SK-N-SH treated with all-trans-retinoic acid at 6 μM for 48 hours (cell line): ENCODE measurements at regions not wholly inside any gene's neighbourhood (a gene's known extent, or its start where the extent isn't known, plus 50 kb on each side); places are given as distances from the start of the nearest gene placed in this dataset.

Source experiments
- ATAC-seq: fragments of 200-7000 bp; cut with Tn5 transposase; 3 replicates; pipeline ENCODE4 v1.9.1; 2020; ENCODE audit warnings: mild to moderate bottlenecking, moderate library complexity
- CSDC2 ChIP-seq: fragments of 250-450 bp; sonication (Bioruptor Pico); IDR thresholded peaks from 2 replicates; pipeline ENCODE4 v1.5.0; 2020; ENCODE audit warnings: mild to moderate bottlenecking, moderate library complexity
- ESRRG ChIP-seq: fragments of 250-450 bp; sonication (Bioruptor Pico); IDR thresholded peaks from 2 replicates; pipeline ENCODE4 v1.6.1; 2021; ENCODE audit warnings: mild to moderate bottlenecking
- GLIS3 ChIP-seq: fragments of 250-450 bp; sonication (Bioruptor Pico); IDR thresholded peaks from 2 replicates; pipeline ENCODE4 v1.5.0; 2020; ENCODE audit warnings: mild to moderate bottlenecking, moderate library complexity
- ISL1 ChIP-seq: fragments of 250-450 bp; sonication (Bioruptor Pico); IDR thresholded peaks from 2 replicates; pipeline ENCODE4 v2.1.2; 2022; ENCODE audit warnings: mild to moderate bottlenecking, moderate library complexity
- OSR1 ChIP-seq: fragments of 250-450 bp; sonication (Bioruptor Pico); IDR thresholded peaks from 2 replicates; pipeline ENCODE4 v1.8.0; 2022; ENCODE audit warnings: moderate library complexity, mild to moderate bottlenecking, inconsistent platforms
- PPARA ChIP-seq: fragments of 250-450 bp; sonication (Bioruptor Pico); IDR thresholded peaks from 2 replicates; pipeline ENCODE4 v1.5.0; 2020; ENCODE audit warnings: mild to moderate bottlenecking, borderline replicate concordance
- RARB ChIP-seq: fragments of 250-450 bp; sonication (Bioruptor Pico); IDR thresholded peaks from 2 replicates; pipeline ENCODE4 v1.8.0; 2021; ENCODE audit warnings: mild to moderate bottlenecking, moderate library complexity
- TCF4 ChIP-seq: fragments of 250-450 bp; sonication (Bioruptor Pico); IDR thresholded peaks from 2 replicates; pipeline ENCODE4 v1.8.0; 2021; ENCODE audit warnings: mild to moderate bottlenecking, moderate library complexity, borderline replicate concordance
- TOX ChIP-seq: fragments of 250-450 bp; sonication (Bioruptor Pico); IDR thresholded peaks from 2 replicates; pipeline ENCODE4 v1.8.0; 2021; ENCODE audit warnings: mild to moderate bottlenecking, moderate library complexity, borderline replicate concordance
- ZC3H10 ChIP-seq: fragments of 250-450 bp; sonication (Bioruptor Pico); IDR thresholded peaks from 2 replicates; pipeline ENCODE4 v1.5.1; 2021; ENCODE audit warnings: mild to moderate bottlenecking, moderate library complexity
- ZFP3 ChIP-seq: fragments of 250-450 bp; sonication (Bioruptor Pico); IDR thresholded peaks from 2 replicates; pipeline ENCODE4 v1.5.0; 2020; ENCODE audit warnings: mild to moderate bottlenecking, moderate library complexity
- ZNF70 ChIP-seq: fragments of 450-650 bp; formaldehyde crosslinking; IDR thresholded peaks from 2 replicates; pipeline ENCODE4 v1.5.0; 2020; ENCODE audit warnings: mild to moderate bottlenecking, moderate library complexity
- TF ChIP-seq, protein P1 (sequence below): fragments of 250-450 bp; sonication (Bioruptor Pico); IDR thresholded peaks from 2 replicates; pipeline ENCODE4 v1.5.0; 2020; ENCODE audit warnings: mild to moderate bottlenecking, moderate library complexity
- TF ChIP-seq, protein P2 (sequence below): fragments of 250-450 bp; sonication (Bioruptor Pico); IDR thresholded peaks from 2 replicates; pipeline ENCODE4 v1.8.0; 2021; ENCODE audit warnings: low read depth, mild to moderate bottlenecking, moderate library complexity, borderline replicate concordance
- TF ChIP-seq, protein P3 (sequence below): fragments of 250-450 bp; sonication (Bioruptor Pico); IDR thresholded peaks from 2 replicates; pipeline ENCODE4 v1.8.0; 2020; ENCODE audit warnings: mild to moderate bottlenecking, moderate library complexity, borderline replicate concordance

DNA sequence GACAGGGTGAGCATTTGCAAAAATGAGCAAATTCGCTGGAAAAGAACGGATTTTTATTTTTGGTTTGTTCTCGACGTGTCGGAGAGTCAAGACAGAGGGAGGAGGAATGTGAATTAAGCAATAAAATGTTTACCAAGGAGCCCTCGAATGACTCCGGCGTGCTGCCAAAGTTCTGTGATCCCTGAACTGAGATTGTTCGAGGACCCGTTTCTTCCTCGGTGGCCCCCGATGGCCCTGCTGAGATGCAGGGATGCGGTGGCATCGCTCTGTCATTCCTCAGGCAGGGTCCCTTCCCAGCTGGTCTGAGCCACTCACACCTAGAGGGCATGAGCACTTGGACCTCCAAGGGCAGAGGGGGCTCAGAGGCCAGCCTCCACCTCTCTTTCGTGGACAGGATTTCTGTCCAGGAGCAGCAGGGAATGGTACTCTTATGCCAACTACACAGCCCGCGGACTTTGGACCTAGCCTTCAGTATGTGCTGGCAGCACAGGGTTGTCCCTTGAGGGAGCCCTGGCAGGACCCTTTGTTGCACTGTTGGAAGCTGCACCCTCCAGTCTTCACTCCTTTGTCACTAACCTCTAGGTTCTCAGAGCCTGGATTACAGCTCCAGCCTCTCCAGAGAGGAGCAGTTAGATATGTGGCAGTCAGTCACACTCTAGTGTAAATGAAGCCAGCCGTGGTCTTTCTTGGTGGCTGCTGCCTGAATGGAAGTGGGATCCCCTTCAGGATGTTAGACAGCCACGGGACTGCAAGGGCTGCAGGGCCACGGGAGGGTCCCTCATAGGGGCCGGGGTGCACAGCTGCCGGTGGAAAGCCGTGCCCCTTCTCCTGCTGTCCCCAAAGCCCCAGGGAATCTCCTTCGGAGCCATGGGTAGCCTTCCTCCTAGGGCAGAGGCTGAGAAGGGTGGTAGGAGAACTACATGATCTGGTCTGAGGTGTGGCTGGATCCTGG, 109.4 kb upstream of the ANO1 start:
- TF ChIP-seq OSR1 (CRISPR knock-in tag) (no peak), ISL1 (no peak), ZFP3 (CRISPR knock-in tag) (peak; percentile 63; the same call in 1 of the 2 replicates)

DNA sequence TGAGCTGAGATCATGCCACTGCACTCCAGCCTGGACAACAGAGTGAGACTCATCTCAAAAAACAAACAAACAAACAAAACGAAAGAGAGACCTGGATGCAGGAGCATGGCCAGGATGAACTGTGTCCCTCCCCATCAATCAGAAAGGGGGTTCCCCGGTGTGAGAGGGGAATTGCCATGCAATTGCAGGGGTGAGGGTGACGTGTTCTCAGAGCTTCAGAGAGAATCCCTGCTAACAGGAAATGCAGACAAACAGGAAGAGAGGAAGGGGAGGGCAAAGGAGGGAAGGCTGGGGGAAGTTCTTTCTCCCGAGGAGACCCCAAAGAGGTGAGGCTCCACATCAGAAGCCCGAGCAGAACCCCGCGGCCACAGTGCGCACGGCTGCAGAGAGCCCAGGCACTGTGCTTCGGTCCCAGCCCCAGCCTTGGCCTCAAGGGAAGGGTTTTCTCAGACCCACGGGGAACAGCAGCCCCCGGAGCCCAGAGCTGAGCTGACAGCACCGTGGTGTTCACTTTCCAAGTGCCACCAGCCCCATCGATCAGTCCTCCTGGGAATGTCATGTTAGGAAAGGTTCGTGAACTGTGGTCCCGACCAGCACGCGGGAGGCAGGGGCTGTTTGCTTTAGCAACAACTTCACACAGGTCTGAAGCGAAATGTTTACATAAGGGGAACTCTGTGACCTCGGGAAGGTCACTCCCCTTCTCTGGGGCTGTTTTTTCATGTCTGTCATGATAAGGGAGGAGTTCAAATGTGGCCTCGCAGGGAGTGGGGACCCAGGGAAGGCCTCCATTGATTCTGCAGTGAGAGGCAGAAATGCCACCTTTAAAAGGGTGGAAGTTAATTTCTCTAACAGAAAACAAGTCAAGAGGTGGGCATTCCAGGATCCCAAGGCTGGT, 108.0 kb upstream of the ANO1 start:
- TF ChIP-seq ESRRG (CRISPR knock-in tag), result no peak
- TF ChIP-seq TOX (CRISPR knock-in tag), result no peak
- TF ChIP-seq, protein P1, sequence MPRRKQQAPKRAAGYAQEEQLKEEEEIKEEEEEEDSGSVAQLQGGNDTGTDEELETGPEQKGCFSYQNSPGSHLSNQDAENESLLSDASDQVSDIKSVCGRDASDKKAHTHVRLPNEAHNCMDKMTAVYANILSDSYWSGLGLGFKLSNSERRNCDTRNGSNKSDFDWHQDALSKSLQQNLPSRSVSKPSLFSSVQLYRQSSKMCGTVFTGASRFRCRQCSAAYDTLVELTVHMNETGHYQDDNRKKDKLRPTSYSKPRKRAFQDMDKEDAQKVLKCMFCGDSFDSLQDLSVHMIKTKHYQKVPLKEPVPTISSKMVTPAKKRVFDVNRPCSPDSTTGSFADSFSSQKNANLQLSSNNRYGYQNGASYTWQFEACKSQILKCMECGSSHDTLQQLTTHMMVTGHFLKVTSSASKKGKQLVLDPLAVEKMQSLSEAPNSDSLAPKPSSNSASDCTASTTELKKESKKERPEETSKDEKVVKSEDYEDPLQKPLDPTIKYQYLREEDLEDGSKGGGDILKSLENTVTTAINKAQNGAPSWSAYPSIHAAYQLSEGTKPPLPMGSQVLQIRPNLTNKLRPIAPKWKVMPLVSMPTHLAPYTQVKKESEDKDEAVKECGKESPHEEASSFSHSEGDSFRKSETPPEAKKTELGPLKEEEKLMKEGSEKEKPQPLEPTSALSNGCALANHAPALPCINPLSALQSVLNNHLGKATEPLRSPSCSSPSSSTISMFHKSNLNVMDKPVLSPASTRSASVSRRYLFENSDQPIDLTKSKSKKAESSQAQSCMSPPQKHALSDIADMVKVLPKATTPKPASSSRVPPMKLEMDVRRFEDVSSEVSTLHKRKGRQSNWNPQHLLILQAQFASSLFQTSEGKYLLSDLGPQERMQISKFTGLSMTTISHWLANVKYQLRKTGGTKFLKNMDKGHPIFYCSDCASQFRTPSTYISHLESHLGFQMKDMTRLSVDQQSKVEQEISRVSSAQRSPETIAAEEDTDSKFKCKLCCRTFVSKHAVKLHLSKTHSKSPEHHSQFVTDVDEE (CRISPR knock-in tag), result no peak
- no peak for TF ChIP-seq OSR1 (CRISPR knock-in tag)
- no peak for TF ChIP-seq PPARA
- no peak for TF ChIP-seq TCF4
- TF ChIP-seq ISL1, result no peak
- TF ChIP-seq ZNF70 (CRISPR knock-in tag), result no peak
- TF ChIP-seq, protein P2, sequence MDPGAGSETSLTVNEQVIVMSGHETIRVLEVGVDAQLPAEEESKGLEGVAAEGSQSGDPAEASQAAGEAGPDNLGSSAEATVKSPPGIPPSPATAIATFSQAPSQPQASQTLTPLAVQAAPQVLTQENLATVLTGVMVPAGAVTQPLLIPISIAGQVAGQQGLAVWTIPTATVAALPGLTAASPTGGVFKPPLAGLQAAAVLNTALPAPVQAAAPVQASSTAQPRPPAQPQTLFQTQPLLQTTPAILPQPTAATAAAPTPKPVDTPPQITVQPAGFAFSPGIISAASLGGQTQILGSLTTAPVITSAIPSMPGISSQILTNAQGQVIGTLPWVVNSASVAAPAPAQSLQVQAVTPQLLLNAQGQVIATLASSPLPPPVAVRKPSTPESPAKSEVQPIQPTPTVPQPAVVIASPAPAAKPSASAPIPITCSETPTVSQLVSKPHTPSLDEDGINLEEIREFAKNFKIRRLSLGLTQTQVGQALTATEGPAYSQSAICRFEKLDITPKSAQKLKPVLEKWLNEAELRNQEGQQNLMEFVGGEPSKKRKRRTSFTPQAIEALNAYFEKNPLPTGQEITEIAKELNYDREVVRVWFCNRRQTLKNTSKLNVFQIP (CRISPR knock-in tag), result no peak
- no peak for TF ChIP-seq ZC3H10
- TF ChIP-seq RARB, result no peak
- TF ChIP-seq, all 23 proteins: peak for 0
- no peak for ATAC-seq

More for the DNA sequence above, 109.4 kb upstream of the ANO1 start:
- no peak for ATAC-seq

DNA sequence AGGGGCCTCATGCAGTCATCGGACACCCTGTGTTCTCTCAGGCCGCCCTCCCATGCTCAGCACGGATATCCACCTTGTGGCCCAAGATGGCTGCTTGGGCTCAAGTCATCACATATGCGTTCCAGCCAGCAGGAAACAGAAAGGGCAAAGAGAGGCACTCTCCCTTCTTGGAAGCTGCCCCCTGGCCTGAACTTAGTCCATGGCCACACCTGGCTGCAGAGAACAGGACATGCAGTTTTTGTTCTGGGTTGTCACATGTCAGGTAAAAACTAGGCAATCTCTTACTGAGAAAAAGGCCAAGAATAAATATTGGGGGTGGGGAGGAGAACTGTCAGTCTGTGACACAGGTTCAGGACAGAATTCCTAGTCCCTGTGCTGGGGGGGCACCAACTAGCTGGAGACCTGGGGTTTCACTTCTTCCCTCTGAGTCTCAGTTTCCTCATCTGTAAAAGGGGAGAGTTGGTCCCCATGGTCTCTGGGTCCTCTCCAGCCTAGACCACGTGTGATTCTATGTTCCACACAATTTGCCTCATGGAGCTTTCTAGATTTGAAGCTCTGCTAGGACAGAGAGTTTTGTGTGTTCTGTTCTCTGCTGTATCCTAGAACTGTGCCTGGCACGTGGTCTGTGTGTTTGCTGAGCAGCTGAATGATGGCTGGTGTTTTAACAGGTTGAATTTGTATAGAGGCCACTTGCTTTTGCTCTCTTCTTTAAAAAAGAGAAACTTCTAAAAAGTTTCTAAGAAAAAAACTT, 107.2 kb upstream of the ANO1 start:
- TF ChIP-seq, protein P3, sequence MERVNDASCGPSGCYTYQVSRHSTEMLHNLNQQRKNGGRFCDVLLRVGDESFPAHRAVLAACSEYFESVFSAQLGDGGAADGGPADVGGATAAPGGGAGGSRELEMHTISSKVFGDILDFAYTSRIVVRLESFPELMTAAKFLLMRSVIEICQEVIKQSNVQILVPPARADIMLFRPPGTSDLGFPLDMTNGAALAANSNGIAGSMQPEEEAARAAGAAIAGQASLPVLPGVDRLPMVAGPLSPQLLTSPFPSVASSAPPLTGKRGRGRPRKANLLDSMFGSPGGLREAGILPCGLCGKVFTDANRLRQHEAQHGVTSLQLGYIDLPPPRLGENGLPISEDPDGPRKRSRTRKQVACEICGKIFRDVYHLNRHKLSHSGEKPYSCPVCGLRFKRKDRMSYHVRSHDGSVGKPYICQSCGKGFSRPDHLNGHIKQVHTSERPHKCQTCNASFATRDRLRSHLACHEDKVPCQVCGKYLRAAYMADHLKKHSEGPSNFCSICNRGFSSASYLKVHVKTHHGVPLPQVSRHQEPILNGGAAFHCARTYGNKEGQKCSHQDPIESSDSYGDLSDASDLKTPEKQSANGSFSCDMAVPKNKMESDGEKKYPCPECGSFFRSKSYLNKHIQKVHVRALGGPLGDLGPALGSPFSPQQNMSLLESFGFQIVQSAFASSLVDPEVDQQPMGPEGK (CRISPR knock-in tag), result no peak
- TF ChIP-seq OSR1 (CRISPR knock-in tag), result no peak
- TF ChIP-seq ESRRG (CRISPR knock-in tag), result no peak
- no peak for TF ChIP-seq ZC3H10
- TF ChIP-seq, protein P2 (CRISPR knock-in tag), result no peak
- TF ChIP-seq GLIS3, result no peak
- TF ChIP-seq CSDC2 (CRISPR knock-in tag), result no peak
- no peak for TF ChIP-seq PPARA
- TF ChIP-seq RARB, result no peak
- TF ChIP-seq ISL1, result no peak
- TF ChIP-seq, all 23 proteins: peak for 0
- no peak for ATAC-seq

DNA sequence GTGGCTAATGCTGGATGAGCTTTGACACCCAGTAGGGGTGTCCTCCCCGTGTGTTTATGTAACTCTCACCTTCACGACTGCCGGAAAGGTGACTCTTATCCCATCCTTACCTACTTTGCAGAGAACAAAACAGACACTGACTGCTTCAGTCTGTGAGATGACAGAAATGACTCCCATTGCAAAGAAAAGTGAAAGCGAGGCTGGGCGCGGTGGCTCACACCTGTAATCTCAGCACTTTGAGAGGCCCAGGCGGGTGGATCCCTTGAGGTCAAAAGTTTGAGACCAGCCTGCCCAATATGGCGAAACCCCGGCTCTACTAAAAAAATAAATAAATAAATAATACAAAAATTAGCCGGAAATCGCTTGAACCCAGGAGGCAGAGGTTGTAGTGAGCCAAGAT, 106.4 kb upstream of the ANO1 start:
- TF ChIP-seq, protein P2 (CRISPR knock-in tag), result no peak
- TF ChIP-seq PPARA (no peak), GLIS3 (no peak), ISL1 (no peak), RARB (no peak), ZC3H10 (no peak)
- TF ChIP-seq, protein P1 (CRISPR knock-in tag), result no peak
- TF ChIP-seq, protein P3 (CRISPR knock-in tag), result no peak
- TF ChIP-seq, all 23 proteins: peak for 0
- no peak for ATAC-seq
